WTC11 (cell line): ENCODE measurements at regions not wholly inside any gene's neighbourhood (a gene's known extent, or its start where the extent isn't known, plus 50 kb on each side); places are given as distances from the start of the nearest gene placed in this dataset.

ENCODE experiments used
- ATAC-seq: fragments of 200-7000 bp; cut with Tn5 transposase; 2 replicates; pipeline ENCODE4 v1.10.0; 2021; ENCODE audit warnings: mild to moderate bottlenecking, moderate library complexity
- CTCF ChIA-PET: fragments of 300-600 bp; sonication (Branson Sonifier 250); formaldehyde crosslinking; loops from one replicate; lab custom pipeline; 2021; ENCODE audit warnings: antibody characterized with exemption; lab: Charles Lee
- POLR2A ChIA-PET: fragments of 350-600 bp; sonication (Branson Sonifier 250); formaldehyde crosslinking; loops from one replicate; lab custom pipeline; 2021; ENCODE audit warnings: antibody characterized with exemption; lab: Charles Lee
- DNase-seq: peaks from one replicate; pipeline ENCODE4 v3.0.0; 2021; ENCODE audit warnings: low spot score
- H3K27ac Mint-ChIP-seq: 2 replicates; pipeline ENCODE4 v1.8.0; 2021; ENCODE audit warnings: mixed read lengths
- H3K27me3 Mint-ChIP-seq: 2 replicates; pipeline ENCODE4 v1.8.0; 2021; ENCODE audit warnings: low read depth, mild to moderate bottlenecking, moderate library complexity, mixed read lengths
- H3K36me3 Mint-ChIP-seq: 2 replicates; pipeline ENCODE4 v1.8.0; 2021; ENCODE audit warnings: mixed read lengths
- H3K4me1 Mint-ChIP-seq: 2 replicates; pipeline ENCODE4 v1.8.0; 2022; ENCODE audit warnings: mixed read lengths
- H3K4me3 Mint-ChIP-seq: 2 replicates; pipeline ENCODE4 v1.8.0; 2021; ENCODE audit warnings: mild to moderate bottlenecking, moderate library complexity, mixed read lengths
- H3K9me3 Mint-ChIP-seq: 2 replicates; pipeline ENCODE4 v1.8.0; 2021; ENCODE audit warnings: mixed read lengths
- AR ChIP-seq: fragments of 250-450 bp; sonication (Bioruptor Pico); IDR thresholded peaks from 2 replicates; pipeline ENCODE4 v1.9.0; 2021; ENCODE audit warnings: mild to moderate bottlenecking
- ATF6 ChIP-seq: sonication (generic); formaldehyde crosslinking; IDR thresholded peaks from 2 replicates; pipeline ENCODE4 v1.8.1; 2023; ENCODE audit warnings: mild to moderate bottlenecking, missing genetic modification reagents
- FOXP1 ChIP-seq: sonication (generic); formaldehyde crosslinking; IDR thresholded peaks from 2 replicates; pipeline ENCODE4 v1.8.0; 2022; ENCODE audit warnings: missing genetic modification reagents, mild to moderate bottlenecking, moderate library complexity, borderline replicate concordance
- GABPB1 ChIP-seq: sonication (generic); formaldehyde crosslinking; IDR thresholded peaks from 2 replicates; pipeline ENCODE4 v1.8.1; 2023; ENCODE audit warnings: mild to moderate bottlenecking, missing genetic modification reagents
- KAT7 ChIP-seq: sonication (generic); formaldehyde crosslinking; IDR thresholded peaks from 2 replicates; pipeline ENCODE4 v1.8.1; 2023; ENCODE audit warnings: missing genetic modification reagents, mild to moderate bottlenecking, borderline replicate concordance
- MAX ChIP-seq: sonication (generic); formaldehyde crosslinking; IDR thresholded peaks from 2 replicates; pipeline ENCODE4 v1.8.0; 2022; ENCODE audit warnings: mild to moderate bottlenecking, missing genetic modification reagents
- NFATC4 ChIP-seq: fragments of 250-450 bp; sonication (Bioruptor Pico); IDR thresholded peaks from 2 replicates; pipeline ENCODE4 v1.9.0; 2021; ENCODE audit warnings: mild to moderate bottlenecking
- NFYB ChIP-seq: sonication (generic); formaldehyde crosslinking; conservative IDR thresholded peaks from 2 replicates; pipeline ENCODE4 v1.8.0; 2022; ENCODE audit warnings: low read depth, missing genetic modification reagents
- PRDM15 ChIP-seq: sonication (generic); formaldehyde crosslinking; IDR thresholded peaks from 2 replicates; pipeline ENCODE4 v1.8.0; 2022; ENCODE audit warnings: missing genetic modification reagents
- SMAD4 ChIP-seq: sonication (generic); formaldehyde crosslinking; IDR thresholded peaks from 2 replicates; pipeline ENCODE4 v1.8.0; 2022; ENCODE audit warnings: mild to moderate bottlenecking, missing genetic modification reagents
- TEAD4 ChIP-seq: sonication (generic); formaldehyde crosslinking; IDR thresholded peaks from 2 replicates; pipeline ENCODE4 v1.8.0; 2022; ENCODE audit warnings: mild to moderate bottlenecking, missing genetic modification reagents
- TP53 ChIP-seq: sonication (generic); formaldehyde crosslinking; IDR thresholded peaks from 2 replicates; pipeline ENCODE4 v1.8.1; 2023; ENCODE audit warnings: mild to moderate bottlenecking, missing genetic modification reagents
- ZNF121 ChIP-seq: sonication (generic); formaldehyde crosslinking; IDR thresholded peaks from 2 replicates; pipeline ENCODE4 v1.8.0; 2023; ENCODE audit warnings: missing genetic modification reagents
- ZNF232 ChIP-seq: sonication (generic); formaldehyde crosslinking; IDR thresholded peaks from 2 replicates; pipeline ENCODE4 v1.8.0; 2022; ENCODE audit warnings: mild to moderate bottlenecking, missing genetic modification reagents
- ZNF263 ChIP-seq: sonication (generic); formaldehyde crosslinking; IDR thresholded peaks from 2 replicates; pipeline ENCODE4 v1.8.1; 2022; ENCODE audit warnings: low read depth, mild to moderate bottlenecking, moderate library complexity, missing genetic modification reagents
- ZNF317 ChIP-seq: sonication (generic); formaldehyde crosslinking; IDR thresholded peaks from 2 replicates; pipeline ENCODE4 v1.8.1; 2023; ENCODE audit warnings: low read depth, mild to moderate bottlenecking, moderate library complexity, missing genetic modification reagents, borderline replicate concordance
- ZNF423 ChIP-seq: fragments of 250-450 bp; sonication (Bioruptor Pico); IDR thresholded peaks from 2 replicates; pipeline ENCODE4 v2.1.2; 2022; ENCODE audit warnings: mild to moderate bottlenecking, moderate library complexity
- TF ChIP-seq, protein P1 (sequence below): sonication (generic); formaldehyde crosslinking; IDR thresholded peaks from 2 replicates; pipeline ENCODE4 v1.8.1; 2023; ENCODE audit warnings: mild to moderate bottlenecking, missing genetic modification reagents
- TF ChIP-seq, protein P2 (sequence below): sonication (generic); formaldehyde crosslinking; IDR thresholded peaks from 2 replicates; pipeline ENCODE4 v1.8.0; 2022; ENCODE audit warnings: mild to moderate bottlenecking, missing genetic modification reagents
- TF ChIP-seq, protein P3 (sequence below): fragments of 250-450 bp; sonication (Bioruptor Pico); IDR thresholded peaks from 2 replicates; pipeline ENCODE4 v1.9.0; 2021; ENCODE audit warnings: mild to moderate bottlenecking
- TF ChIP-seq, protein P4 (sequence below): sonication (generic); formaldehyde crosslinking; IDR thresholded peaks from 2 replicates; pipeline ENCODE4 v1.8.1; 2022; ENCODE audit warnings: mild to moderate bottlenecking, moderate library complexity, missing genetic modification reagents

GRCh38 chr5:121288781-121289180, 562.9 kb upstream of the FTMT start (continued):
- TF ChIP-seq PRDM15 (CRISPR knock-in tag), result no peak
- TF ChIP-seq, protein P1, sequence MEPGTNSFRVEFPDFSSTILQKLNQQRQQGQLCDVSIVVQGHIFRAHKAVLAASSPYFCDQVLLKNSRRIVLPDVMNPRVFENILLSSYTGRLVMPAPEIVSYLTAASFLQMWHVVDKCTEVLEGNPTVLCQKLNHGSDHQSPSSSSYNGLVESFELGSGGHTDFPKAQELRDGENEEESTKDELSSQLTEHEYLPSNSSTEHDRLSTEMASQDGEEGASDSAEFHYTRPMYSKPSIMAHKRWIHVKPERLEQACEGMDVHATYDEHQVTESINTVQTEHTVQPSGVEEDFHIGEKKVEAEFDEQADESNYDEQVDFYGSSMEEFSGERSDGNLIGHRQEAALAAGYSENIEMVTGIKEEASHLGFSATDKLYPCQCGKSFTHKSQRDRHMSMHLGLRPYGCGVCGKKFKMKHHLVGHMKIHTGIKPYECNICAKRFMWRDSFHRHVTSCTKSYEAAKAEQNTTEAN (CRISPR knock-in tag), result no peak

- H3K4me1 Mint-ChIP-seq, result peaks cover 4% of the 10 kb centered on the region; the same call in 1 of the 2 replicates
- CTCF ChIA-PET, result no interaction called here
- H3K27me3 Mint-ChIP-seq, result no peaks in the 10 kb centered on the region
- DNase-seq (no peak), ATAC-seq (no peak)
- H3K36me3 Mint-ChIP-seq, result no peaks in the 10 kb centered on the region
- no peak overlapping the region for H3K4me3 Mint-ChIP-seq
- no peak for TF ChIP-seq NFATC4 (CRISPR knock-in tag)
- TF ChIP-seq FOXP1, result no peak
- TF ChIP-seq ZNF423, result no peak
- TF ChIP-seq, protein P1 (CRISPR knock-in tag), result no peak
- no peak for TF ChIP-seq ZNF263 (CRISPR knock-in tag)
- TF ChIP-seq NFYB (CRISPR knock-in tag), result no peak
- no peak for TF ChIP-seq ZNF232
- no peak for TF ChIP-seq TP53
- TF ChIP-seq KAT7 (CRISPR knock-in tag), result no peak
- no peak for TF ChIP-seq ATF6 (CRISPR knock-in tag)
- no peak for TF ChIP-seq GABPB1 (CRISPR knock-in tag)
- no peak for TF ChIP-seq AR
- TF ChIP-seq ZNF121, result no peak
- TF ChIP-seq TEAD4 (CRISPR knock-in tag), result no peak
- no peak for TF ChIP-seq ZNF317 (CRISPR knock-in tag)
- TF ChIP-seq, protein P2, sequence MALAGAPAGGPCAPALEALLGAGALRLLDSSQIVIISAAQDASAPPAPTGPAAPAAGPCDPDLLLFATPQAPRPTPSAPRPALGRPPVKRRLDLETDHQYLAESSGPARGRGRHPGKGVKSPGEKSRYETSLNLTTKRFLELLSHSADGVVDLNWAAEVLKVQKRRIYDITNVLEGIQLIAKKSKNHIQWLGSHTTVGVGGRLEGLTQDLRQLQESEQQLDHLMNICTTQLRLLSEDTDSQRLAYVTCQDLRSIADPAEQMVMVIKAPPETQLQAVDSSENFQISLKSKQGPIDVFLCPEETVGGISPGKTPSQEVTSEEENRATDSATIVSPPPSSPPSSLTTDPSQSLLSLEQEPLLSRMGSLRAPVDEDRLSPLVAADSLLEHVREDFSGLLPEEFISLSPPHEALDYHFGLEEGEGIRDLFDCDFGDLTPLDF (CRISPR knock-in tag), result no peak
- TF ChIP-seq, protein P3, sequence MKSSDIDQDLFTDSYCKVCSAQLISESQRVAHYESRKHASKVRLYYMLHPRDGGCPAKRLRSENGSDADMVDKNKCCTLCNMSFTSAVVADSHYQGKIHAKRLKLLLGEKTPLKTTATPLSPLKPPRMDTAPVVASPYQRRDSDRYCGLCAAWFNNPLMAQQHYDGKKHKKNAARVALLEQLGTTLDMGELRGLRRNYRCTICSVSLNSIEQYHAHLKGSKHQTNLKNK (CRISPR knock-in tag), result no peak
- TF ChIP-seq, protein P4, sequence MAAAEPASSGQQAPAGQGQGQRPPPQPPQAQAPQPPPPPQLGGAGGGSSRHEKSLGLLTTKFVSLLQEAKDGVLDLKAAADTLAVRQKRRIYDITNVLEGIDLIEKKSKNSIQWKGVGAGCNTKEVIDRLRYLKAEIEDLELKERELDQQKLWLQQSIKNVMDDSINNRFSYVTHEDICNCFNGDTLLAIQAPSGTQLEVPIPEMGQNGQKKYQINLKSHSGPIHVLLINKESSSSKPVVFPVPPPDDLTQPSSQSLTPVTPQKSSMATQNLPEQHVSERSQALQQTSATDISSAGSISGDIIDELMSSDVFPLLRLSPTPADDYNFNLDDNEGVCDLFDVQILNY (CRISPR knock-in tag), result no peak
- TF ChIP-seq MAX (CRISPR knock-in tag), result no peak
- no peak for TF ChIP-seq SMAD4 (CRISPR knock-in tag)
- no peak overlapping the region for H3K27ac Mint-ChIP-seq
- POLR2A ChIA-PET, result no interaction called here
- no peaks in the 10 kb centered on the region for H3K9me3 Mint-ChIP-seq
Observed at GRCh38 chr5:121292664-121293063, 559.0 kb upstream of the FTMT start.
